NCI-H226 (cell line): ENCODE measurements at regions not wholly inside any gene's neighbourhood (a gene's known extent, or its start where the extent isn't known, plus 50 kb on each side); places are given as distances from the start of the nearest gene placed in this dataset.

ENCODE experiments used
- DNase-seq: peaks from one replicate; pipeline ENCODE4 v3.0.0-alpha.2; 2015

DNA sequence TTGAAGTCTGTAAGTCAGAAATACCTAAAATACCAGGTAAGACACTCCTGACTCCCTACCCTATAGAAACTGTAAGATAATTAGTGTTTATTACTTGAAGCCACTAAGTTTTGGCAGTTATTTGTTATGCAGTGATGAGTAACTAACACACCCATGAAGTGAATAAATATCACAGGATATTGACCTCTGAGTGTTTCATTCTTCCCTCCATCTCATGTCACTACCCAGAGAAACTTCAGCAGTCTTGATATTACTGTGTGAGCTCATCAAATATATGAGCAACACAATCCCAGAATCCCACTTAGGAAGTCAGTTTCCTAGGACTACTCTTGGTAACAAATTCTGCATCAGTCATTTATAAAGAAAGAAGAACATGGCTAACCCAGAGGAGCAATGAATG is 529.7 kb downstream of the FBXO15 start:
- no peak for DNase-seq

DNA sequence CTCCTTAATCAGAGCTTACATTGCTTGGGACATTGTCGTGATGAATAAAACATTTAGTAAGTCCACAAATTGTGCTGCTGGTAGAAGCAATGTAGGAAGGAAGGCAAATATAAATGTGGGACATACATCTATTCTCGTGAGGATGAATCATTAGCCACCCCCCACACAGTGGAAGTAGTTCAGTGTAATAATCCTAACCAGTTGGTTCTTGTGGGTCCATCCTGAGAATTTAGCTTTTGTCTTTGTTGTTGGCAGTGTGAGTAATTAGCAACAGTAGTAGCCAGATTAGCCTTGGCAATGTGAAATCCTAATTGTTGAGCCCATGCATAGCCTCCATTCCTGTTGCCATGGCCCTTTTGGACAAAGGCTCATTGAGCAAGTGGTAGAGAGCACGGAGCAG is 532.1 kb downstream of the FBXO15 start:
- DNase-seq, result peak; percentile 25

DNA sequence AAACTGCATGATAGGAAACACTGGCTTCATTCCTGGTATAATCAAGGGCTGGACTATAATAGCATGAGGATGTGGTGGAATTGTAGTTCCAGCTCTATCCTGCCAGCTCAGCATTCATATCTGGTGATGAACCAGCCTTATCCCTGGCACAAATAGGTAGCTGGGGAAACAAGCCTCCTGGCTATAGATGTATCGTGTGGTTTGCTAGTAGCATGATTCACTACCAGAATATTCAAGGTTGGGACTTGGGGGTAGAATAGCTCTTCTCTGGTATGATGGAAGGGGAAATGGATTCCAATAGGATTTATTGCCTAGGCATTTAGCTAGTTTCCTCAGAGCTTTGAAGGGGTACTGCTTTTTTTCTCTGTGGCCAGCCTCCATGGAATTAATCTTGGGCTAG is 532.8 kb downstream of the FBXO15 start:
- DNase-seq, result peak; percentile 93

DNA sequence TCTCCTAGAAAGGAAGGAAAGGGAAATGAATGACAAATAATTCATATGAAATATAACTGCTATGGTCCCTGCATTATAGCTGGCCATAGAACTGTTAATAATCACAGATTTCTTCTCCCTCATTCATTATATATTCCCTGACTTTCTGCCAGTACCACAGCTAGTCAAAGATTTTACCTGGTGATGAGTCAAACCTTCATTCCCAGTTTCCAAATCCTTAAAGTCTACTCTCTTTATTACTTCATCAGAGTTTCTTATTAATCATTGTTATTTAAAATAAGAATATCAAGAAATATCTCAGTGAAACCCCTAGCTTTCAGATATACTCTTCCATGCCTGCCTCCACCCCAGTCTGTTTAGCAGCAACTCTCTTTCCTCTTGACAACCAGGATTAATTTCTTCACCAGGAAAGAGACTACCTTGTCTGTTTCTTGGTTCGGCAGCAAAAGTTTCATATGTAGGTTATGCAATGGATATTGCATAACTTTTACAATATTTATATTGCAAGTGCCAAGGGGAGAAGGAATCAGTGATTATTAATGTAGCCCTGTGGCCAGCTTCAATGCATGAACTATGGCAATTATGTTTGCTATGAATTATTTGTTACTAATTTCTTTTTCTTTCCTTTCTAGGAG is 533.8 kb downstream of the FBXO15 start:
- DNase-seq, result peak; percentile 60

GRCh38 chr18:73597832-73598615 is 549.6 kb downstream of the FBXO15 start:
- DNase-seq, result no peak

GRCh38 chr18:73594749-73595148 is 552.9 kb downstream of the FBXO15 start:
- no peak for DNase-seq

DNA sequence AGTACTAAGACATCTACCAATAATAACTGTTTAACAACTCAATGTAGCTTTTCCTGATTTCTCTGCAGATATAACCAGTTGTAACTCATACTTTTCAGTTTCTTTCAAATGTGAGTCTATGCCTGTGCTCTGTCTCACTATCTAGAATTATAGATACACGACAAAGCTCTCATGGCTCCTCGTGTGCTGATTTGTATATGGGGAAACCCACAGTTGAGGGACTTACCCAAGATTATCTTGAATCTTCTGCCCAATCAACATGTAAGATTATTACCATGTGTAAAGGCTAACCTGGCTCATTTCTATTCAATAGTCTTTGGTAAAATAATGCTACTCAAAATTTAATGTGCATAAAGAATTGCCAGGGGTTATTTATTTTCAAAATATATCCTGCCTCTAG is 554.4 kb downstream of the FBXO15 start:
- DNase-seq, result no peak

DNA sequence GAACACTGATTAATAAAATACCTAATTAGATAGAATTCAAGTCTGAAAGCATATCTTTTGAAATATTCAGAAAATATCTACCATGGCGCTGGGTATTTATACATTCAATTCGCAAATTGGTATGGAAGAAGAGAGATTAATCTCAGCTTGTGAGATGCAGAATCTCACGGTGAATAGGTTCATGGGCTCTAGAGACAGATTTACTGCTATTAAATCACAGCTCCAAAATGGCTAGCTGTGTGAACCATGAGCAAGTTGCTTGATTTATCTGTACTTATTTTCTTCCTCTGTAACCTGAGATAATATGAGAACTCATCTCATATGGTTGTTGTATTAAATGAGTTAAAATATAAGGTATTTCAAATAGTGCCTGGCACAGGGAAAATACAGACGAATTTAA is 556.7 kb downstream of the FBXO15 start:
- no peak for DNase-seq

DNA sequence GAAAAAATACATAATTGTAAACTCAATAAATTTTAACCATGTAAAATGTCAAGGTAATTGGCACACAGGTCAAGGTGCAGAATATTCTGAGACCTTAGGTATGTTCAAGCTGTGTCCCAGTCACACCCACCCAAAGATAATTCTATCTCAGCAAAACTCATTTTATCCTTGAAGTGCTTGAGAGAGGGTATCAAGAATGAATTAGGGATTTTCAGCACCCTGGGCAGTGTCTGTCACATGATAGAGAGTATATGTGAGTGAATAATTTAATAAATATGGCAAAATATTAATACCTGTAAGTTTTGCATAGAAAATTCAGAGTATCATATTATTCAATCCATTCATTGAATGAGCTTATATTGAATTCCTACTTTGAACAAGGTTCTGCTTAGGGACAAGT is 567.9 kb downstream of the FBXO15 start:
- DNase-seq, result no peak

- DNase-seq, result no peak
Measured at GRCh38 chr18:73577365-73577764, 570.3 kb downstream of the FBXO15 start.

- DNase-seq, result peak; percentile 45
Measured at GRCh38 chr18:73563901-73564472, 583.6 kb downstream of the FBXO15 start.

DNA sequence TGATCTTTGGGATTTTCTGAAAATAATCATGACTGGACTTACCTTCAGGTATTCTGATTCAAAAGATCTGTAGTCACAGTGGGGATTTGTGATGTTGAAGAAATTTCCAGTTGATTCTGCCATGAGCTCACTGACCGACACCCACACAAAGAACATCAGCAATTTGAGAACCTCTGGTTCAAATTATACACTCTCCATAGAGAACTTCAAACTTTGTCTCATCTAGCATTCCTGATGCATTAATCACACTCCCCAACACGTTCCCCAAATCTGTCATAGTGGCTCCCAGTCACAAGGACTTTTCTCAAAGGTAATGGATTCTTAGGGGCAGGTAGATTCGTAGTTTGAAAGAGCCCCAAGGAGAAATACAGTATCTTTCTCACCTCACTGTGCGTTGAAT is 584.3 kb downstream of the FBXO15 start:
- peak; percentile 3 for DNase-seq

GRCh38 chr18:73556904-73557303 is 590.7 kb downstream of the FBXO15 start:
- DNase-seq, result no peak

- no peak for DNase-seq
Measured at GRCh38 chr18:73552171-73552570, 595.5 kb downstream of the FBXO15 start.

DNA sequence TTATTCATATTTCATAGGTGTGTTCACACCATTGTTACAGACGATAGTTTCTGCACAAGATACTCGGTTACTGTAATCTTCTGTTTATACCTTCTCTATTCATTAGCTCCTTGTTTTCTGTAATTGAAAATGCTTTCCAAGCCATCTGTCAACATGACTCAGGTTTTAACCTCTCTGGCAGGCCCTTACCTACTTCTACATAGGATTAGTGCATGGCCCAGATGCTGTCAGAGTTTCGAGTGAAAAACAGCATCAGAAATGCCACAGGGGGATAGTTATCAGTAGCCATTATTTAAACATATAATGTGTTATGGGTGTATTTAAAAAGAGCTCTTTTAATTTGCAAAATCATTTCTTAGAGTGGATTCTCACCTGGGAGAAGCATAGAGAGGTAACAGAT is 596.4 kb downstream of the FBXO15 start:
- DNase-seq, result no peak

- DNase-seq, result no peak
Measured at GRCh38 chr18:73549236-73549635, 598.4 kb downstream of the FBXO15 start.

GRCh38 chr18:73545472-73545871 is 602.2 kb downstream of the FBXO15 start:
- DNase-seq, result no peak

- DNase-seq, result no peak
Measured at GRCh38 chr18:73544617-73545016, 603.0 kb downstream of the FBXO15 start.

DNA sequence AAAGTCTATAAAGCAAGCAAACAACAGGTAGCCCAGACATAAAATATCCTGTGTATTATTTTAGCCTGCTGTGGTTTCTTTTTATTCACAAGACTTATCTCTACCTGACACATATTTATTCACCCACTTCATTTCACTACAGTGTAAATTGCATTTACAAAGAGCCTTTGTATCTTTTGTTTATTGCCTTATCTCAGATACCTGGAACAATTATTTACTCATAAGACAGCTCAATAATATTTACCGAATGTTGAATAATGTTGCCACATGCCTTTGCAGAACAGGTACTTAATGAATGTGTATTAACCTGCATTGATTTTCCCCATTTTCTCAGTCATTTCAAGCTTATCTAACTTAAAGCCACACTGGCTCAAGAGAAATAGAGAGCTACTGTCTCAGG is 603.6 kb downstream of the FBXO15 start:
- no peak for DNase-seq

GRCh38 chr18:73535990-73536389 is 611.6 kb downstream of the FBXO15 start:
- DNase-seq, result no peak

DNA sequence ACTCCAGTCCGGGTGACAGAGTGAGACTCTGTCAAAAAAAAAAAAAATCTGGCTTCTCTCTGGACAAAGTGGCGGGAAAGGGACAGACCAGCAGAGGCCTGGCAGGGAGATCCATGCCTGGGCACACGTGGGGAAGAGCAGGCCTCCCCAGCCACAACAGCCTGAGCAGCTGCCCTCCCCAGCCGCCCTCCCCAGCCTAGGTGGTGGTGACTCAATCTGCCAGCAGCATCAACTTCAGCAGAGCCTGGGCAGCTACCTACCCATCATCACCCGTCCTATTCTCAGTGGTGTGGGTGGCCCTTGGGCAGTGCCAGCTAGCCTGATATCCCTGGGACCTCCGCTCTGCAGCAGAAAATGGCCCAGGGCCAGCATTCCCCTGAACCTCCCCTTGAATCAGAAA is 612.4 kb downstream of the FBXO15 start:
- DNase-seq, result no peak

DNA sequence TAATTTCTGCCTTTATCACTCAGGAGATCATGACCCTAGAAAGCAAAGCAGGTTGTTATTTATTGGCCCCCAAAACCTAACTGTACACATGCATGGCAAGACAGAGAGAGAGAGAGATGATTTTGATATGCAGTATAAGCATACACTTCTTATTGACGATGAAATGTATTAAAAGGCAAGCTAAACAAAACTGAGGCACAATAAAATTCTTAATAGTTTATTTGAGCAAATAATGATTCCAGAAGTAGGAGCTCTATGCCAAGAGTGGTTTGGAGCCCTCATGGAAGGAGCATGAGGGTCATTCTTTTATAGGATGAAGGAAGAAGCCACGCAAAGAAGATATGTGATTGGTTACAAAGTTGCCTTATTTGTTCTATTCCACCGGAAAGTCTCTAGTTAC is 616.0 kb downstream of the FBXO15 start:
- no peak for DNase-seq

- no peak for DNase-seq
Measured at GRCh38 chr18:73528066-73528465, 619.6 kb downstream of the FBXO15 start.

GRCh38 chr18:73520229-73520628 is 627.4 kb downstream of the FBXO15 start:
- no peak for DNase-seq
